ENCODE measurements at regions not wholly inside any gene's neighbourhood (a gene's known extent, or its start where the extent isn't known, plus 50 kb on each side); places are given as distances from the start of the nearest gene placed in this dataset.
"Not testable (repeated sequence)": the region's sequence is repeated elsewhere in the genome, so short reads cannot be mapped to it uniquely, and the experiment has no call there.

- DNase-seq (ENCODE audit: low read depth), result not testable (repeated sequence)
These were observed 102.5 kb upstream of the UGP2 start for GRCh38 chr2:63739180-63739579.

- no peak for DNase-seq (ENCODE audit: low read depth)
These were observed 101.7 kb upstream of the UGP2 start for GRCh38 chr2:63740020-63740419.

- peak; percentile 40 for DNase-seq (ENCODE audit: low read depth)
These were observed 100.8 kb upstream of the UGP2 start for GRCh38 chr2:63740943-63741342.

GRCh38 chr2:63741884-63742579 is 99.7 kb upstream of the UGP2 start:
- DNase-seq (ENCODE audit: low read depth), result peak; percentile 86

- no peak for DNase-seq (ENCODE audit: low read depth)
These were observed 99.1 kb upstream of the UGP2 start for GRCh38 chr2:63742580-63742976.

GRCh38 chr2:63743170-63743981 is 98.3 kb upstream of the UGP2 start:
- DNase-seq (ENCODE audit: low read depth), result no peak

GRCh38 chr2:63743982-63744966 is 97.4 kb upstream of the UGP2 start:
- no peak for DNase-seq (ENCODE audit: low read depth)

GRCh38 chr2:63746548-63746947 is 95.1 kb upstream of the UGP2 start:
- not testable (repeated sequence) for DNase-seq (ENCODE audit: low read depth)

- no peak for DNase-seq (ENCODE audit: low read depth)
These were observed 89.8 kb upstream of the UGP2 start for GRCh38 chr2:63751901-63752300.

GRCh38 chr2:63755216-63755615 is 86.5 kb upstream of the UGP2 start:
- DNase-seq (ENCODE audit: low read depth), result no peak

GRCh38 chr2:63755965-63756364 is 85.7 kb upstream of the UGP2 start:
- DNase-seq (ENCODE audit: low read depth), result peak; percentile 40

GRCh38 chr2:63763391-63763941 is 78.2 kb upstream of the UGP2 start:
- no peak for DNase-seq (ENCODE audit: low read depth)

- no peak for DNase-seq (ENCODE audit: low read depth)
These were observed 77.1 kb upstream of the UGP2 start for GRCh38 chr2:63764630-63765029.

- DNase-seq (ENCODE audit: low read depth), result no peak
These were observed 76.6 kb upstream of the UGP2 start for GRCh38 chr2:63765117-63765516.

GRCh38 chr2:63767307-63767706 is 74.4 kb upstream of the UGP2 start:
- DNase-seq (ENCODE audit: low read depth), result no peak

- no peak for DNase-seq (ENCODE audit: low read depth)
These were observed 73.6 kb upstream of the UGP2 start for GRCh38 chr2:63768051-63768450.

- no peak for DNase-seq (ENCODE audit: low read depth)
These were observed 71.8 kb upstream of the UGP2 start for GRCh38 chr2:63769915-63770314.

GRCh38 chr2:63772061-63772460 is 69.6 kb upstream of the UGP2 start:
- DNase-seq (ENCODE audit: low read depth), result no peak

- DNase-seq (ENCODE audit: low read depth), result no peak
These were observed 66.5 kb upstream of the UGP2 start for GRCh38 chr2:63775191-63775590.

GRCh38 chr2:63776382-63776781 is 65.3 kb upstream of the UGP2 start:
- DNase-seq (ENCODE audit: low read depth), result no peak

GRCh38 chr2:63777816-63778215 is 63.9 kb upstream of the UGP2 start:
- no peak for DNase-seq (ENCODE audit: low read depth)

- no peak for DNase-seq (ENCODE audit: low read depth)
These were observed 63.3 kb upstream of the UGP2 start for GRCh38 chr2:63778391-63778790.
